HG03025 (cell line): ENCODE measurements at regions not wholly inside any gene's neighbourhood (a gene's known extent, or its start where the extent isn't known, plus 50 kb on each side); places are given as distances from the start of the nearest gene placed in this dataset.

Source experiments
- ATAC-seq: cut with Tn5 transposase; IDR thresholded peaks from one replicate; pipeline ENCODE4 v1.9.1; 2021; ENCODE audit warnings: mild to moderate bottlenecking, moderate library complexity; ENCODE audit not compliant: unreplicated experiment, low FRiP score

DNA sequence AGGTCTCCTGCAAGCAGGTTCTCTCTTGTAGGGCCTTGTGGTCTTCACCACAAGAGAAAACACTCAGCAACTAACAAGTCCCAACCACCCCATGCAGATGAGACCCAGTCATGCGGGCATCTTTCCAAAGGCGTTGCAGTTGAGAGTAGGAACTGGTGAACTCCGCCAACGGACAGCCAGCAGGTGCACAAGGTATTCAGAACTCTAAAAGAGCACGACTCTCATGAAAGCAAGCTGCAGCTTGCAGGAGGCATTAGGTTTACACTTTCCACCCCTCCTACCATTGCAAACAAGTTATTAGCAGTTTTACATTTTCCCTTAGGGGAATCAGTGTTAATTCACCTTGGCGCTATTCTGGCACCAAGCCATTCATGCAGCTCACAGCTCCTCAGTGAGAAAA lies 173.4 kb upstream of the KIT start:
- ATAC-seq: no peak

GRCh38 chr4:54487491-54487890 lies 170.3 kb upstream of the KIT start:
- no peak for ATAC-seq

DNA sequence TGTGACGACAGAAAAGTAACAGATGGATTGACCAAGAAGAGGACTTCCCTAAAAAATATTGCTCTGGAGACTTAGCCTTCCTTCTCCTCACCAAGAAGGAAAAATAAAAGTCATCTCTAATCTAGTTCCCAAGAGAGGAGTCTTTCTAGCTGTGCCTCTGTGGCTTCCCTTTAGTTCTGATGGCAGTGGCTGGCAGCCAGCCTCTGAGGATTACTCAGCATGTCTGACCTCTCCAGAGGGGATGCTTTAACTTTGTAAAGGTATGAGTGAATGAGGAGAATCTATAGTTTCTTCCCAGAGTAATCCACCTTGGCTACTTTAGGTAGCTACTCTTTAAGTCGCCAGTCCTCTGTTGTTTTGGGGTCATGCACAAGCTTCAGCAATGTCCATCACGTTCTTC lies 163.9 kb upstream of the KIT start:
- ATAC-seq: no peak

DNA sequence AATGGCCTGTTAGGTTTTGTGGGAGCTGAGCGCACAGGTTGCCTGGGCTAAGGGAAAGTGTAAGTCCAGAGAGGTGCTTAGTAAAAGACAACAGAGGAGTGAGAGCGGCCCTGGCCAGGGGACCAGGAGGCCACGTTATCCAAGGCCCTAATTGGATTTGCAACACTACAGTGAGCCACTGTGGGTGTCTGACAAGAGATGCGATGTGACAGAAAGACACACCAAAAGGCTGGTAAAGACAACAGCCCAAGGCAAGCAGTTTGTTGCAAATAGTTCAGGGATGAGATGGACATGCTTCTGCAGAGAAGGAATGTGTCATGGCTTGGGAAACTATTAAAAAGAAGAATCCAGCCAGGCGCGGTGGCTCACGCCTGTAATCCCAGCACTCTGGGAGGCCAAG lies 162.7 kb upstream of the KIT start:
- ATAC-seq: no peak

GRCh38 chr4:54495641-54496040 lies 162.1 kb upstream of the KIT start:
- ATAC-seq: no peak

GRCh38 chr4:54496412-54496811 lies 161.3 kb upstream of the KIT start:
- ATAC-seq: no peak

GRCh38 chr4:54497947-54498346 lies 159.8 kb upstream of the KIT start:
- no peak for ATAC-seq

- ATAC-seq: no peak
Observed at GRCh38 chr4:54498661-54499111, 159.1 kb upstream of the KIT start.

DNA sequence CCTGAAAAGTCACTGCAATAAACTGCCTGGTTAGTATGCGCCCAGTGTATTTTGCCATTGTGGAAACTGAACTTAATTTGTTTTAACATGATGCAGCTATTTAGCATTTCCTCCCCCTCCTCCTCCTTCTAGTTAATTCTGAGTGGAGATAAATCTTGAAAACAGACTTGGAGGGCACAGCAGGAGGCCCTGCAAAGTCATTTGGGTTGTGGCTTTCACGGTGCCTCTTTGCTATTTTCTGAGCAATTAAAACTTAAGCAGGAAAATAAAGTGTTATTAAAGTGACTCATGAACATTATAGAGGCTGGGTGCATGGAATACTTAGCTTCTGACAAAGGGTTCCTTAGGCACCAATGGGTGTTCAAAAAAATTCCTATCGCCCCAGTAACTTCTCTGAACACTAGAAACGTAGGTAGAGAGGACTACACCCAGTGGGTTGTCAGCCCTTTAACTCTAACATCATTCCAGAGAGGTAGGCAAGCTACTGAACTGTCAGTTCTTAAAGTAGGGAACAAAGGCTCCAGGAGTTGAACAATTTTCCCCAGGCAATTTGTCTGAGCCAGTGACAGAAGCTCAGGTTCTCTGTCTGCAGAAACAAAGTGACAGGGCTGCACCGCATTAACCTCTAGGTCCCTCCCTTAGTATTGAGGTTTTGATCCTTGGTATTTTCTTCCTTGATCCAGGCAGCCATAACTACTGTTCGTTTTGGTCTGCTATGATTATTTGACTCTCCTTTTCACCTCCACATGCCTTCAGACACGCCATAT lies 158.3 kb upstream of the KIT start:
- ATAC-seq: no peak

GRCh38 chr4:54505362-54505761 lies 152.4 kb upstream of the KIT start:
- no peak for ATAC-seq

- no peak for ATAC-seq
Observed at GRCh38 chr4:54505996-54506395, 151.8 kb upstream of the KIT start.

- no peak for ATAC-seq
Observed at GRCh38 chr4:54509057-54509456, 148.7 kb upstream of the KIT start.

DNA sequence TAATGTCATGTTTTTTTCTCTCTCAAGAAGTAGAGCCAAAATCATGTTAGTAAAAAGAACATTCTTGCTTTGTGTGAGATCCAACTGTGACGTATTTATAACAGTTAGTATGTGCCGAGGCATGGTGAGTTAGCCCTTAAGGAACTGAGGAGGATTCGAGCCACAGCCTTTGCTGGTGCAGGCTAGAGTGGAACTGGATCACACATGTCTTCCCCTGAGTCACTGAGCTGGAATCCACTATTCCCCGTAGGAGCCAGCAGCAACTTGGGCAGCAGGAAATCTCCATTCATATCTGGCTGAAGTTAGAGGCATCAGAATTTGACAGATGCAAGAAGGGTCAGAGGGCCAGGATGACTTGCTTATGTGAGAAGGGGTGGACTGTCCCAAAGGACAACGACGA lies 144.6 kb upstream of the KIT start:
- ATAC-seq: no peak

DNA sequence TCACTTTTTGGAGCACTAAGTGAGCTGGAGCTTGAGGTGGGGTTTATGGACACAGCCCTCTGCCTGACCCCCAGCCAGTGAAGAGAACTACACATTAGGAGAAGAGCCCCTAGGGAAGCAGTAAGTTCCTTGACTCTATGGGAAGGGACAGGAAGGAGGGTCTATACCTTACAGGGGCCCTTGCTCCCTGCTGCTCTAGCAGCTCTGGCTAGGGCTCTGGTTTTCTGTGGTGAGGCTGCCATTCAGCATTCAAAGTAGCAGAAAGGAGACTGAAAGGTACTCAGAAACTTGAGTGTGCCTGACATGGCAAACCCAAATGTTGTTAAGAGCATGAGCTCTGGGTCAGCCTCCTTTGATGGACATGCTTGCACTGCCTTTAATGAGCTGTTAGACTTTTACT lies 144.0 kb upstream of the KIT start:
- ATAC-seq: no peak

- ATAC-seq: no peak
Observed at GRCh38 chr4:54516556-54517215, 141.1 kb upstream of the KIT start.

DNA sequence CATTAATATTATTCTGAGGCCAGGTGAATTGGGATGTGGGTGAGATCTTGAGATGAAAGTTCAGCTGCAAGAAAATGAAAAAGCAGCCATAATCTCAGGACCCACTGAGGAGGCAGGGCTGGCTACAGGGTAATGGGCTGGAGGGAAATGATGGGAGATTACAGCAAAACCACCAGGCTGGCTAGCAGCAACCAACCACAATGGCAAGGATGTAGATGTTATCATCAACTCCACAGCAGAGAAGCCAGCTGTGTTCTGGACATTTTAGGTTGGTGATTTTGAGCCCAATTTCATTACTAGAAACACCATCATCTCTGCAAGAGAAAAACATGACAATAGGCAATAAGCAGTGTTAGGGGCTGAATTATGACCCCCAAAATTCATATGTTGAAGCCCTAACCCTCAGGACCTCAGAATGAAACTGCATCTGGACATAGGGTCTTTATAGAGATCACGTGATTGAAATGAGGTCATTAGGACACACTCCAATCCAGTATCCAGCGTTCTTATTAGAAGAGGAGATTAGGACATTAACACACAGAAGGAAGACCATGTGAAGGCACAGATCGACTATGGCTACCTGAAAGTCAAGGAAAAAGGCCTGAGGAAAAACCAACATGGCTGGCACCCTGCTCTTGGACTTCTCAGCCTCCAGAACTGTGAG lies 139.8 kb upstream of the KIT start:
- no peak for ATAC-seq

- ATAC-seq: no peak
Observed at GRCh38 chr4:54525602-54526001, 132.2 kb upstream of the KIT start.

DNA sequence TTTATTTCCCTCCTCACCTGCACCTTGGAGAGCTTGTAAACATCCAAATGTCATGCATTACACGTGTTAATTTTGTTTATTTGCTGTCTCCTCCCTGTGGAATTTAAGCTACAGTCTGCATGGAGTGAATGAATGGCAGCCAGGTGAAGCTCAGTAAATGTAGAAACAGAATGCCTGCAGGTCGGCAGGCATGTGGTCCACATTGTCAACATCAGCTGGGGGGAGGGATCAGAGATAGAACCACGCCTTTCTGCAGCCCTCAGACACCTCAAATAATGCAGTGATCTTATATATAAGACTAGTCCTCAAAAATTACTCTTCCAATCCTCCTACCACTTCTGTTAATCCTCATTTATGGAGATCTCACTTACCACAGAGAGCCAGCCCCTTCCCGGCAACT lies 131.2 kb upstream of the KIT start:
- no peak for ATAC-seq

DNA sequence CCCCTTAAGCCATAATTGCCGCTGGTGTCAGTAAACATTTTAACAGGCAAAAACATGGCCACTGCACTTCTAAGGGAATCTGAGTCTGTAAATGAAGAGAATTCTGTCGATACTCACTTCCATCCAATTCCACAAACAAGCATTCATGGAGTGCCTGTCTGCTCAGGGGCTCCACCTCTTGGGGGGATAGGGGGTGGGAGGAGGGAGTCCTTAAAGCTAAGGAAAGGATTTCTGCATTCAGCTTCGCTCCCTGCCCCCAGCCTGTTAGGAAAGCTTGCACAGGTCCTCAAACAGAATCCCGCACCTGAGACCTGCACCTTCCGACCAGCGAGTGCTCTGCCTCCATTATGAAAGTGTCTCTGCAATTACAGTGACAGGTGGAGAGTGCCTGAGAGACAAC lies 130.2 kb upstream of the KIT start:
- ATAC-seq: no peak

DNA sequence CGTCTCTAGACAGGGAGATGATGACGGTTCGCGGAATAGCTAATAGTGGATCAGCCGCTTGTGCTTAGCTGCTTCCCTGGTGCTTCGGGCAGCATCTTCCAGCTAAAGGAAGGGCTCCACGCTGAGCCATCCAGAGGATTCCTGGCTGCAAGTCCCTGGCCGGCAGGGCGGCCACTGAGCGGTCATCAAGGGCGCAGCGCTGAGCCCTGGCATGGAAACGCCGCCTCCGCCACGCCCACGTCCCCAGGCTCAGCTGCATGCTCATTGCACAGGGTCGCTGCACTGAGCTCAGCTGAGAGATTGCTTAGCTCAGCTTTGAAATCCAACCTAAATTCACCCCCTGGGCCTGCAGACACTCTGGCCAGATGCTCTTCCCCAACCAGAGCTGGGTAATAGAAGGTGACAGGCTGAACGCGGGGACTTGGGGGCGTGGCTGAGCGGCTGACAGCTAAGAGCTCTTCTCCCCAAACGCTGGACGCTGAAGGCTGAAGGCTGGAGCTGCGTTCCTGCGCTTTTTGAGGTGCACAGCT lies 118.2 kb upstream of the KIT start:
- no peak for ATAC-seq

DNA sequence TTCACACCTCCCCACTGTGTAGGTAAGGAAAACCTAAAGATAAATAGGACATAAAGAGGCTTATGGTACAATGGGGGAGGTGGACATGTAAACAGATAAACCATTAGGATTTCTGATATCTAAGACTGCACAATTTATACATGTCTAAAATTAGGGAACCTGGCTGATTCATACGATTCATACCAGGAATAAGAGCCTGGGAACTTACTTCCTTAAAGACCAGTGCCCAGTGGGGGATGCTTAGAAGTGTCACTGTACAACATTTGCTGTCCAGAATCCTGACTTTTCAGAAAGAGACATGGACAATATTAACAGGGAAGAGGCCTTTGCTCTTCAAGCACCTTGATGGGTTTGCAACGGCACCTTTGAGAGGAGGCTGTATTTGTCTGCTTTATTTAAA lies 116.8 kb upstream of the KIT start:
- no peak for ATAC-seq
